IMR-90 (cell line): ENCODE measurements at regions not wholly inside any gene's neighbourhood (a gene's known extent, or its start where the extent isn't known, plus 50 kb on each side); places are given as distances from the start of the nearest gene placed in this dataset.

Experiments used
- ATAC-seq: fragments of 200-7000 bp; cut with Tn5 transposase; 2 replicates; pipeline ENCODE4 v1.9.1; 2020; ENCODE audit warnings: low read depth, mild to moderate bottlenecking, moderate library complexity
- BruUV-seq: library from RNA; stranded (reverse); fragments of 400-500 nt; replicated peaks from 2 replicates; lab custom pipeline; 2021; lab: Mats Ljungman, UMichigan
- CTCF ChIA-PET: fragments of 300-600 bp; formaldehyde crosslinking; extraction: SDS; loops from one replicate; lab custom pipeline; 2021; ENCODE audit warnings: antibody characterized with exemption; lab: Yijun Ruan, JAX
- POLR2A ChIA-PET: fragments of 300-600 bp; sonication (Branson Sonifier 250); formaldehyde crosslinking; loops from one replicate; lab custom pipeline; 2022; ENCODE audit warnings: antibody characterized with exemption; ENCODE audit not compliant: unreplicated experiment; lab: Charles Lee
- DNase-seq: peaks from one replicate; pipeline ENCODE4 v3.0.0; 2013
- H2AFZ ChIP-seq: replicated peaks from 2 replicates; pipeline ENCODE3; 2013; ENCODE audit warnings: low read length, mild to moderate bottlenecking; ENCODE audit not compliant: poor library complexity
- H2AK5ac ChIP-seq: 2 replicates; pipeline ENCODE4 v1.6.1; 2013; ENCODE audit warnings: low read depth, low read length, inconsistent platforms
- H2AK9ac ChIP-seq: replicated peaks from 2 replicates; pipeline ENCODE3; 2013; ENCODE audit warnings: mild to moderate bottlenecking, low read depth, low read length, moderate library complexity; ENCODE audit not compliant: poor library complexity
- H2BK120ac ChIP-seq: 2 replicates; pipeline ENCODE4 v1.6.1; 2013; ENCODE audit warnings: low read depth, low read length, inconsistent platforms
- H2BK15ac ChIP-seq: 3 replicates; pipeline ENCODE4 v1.6.1; 2013; ENCODE audit warnings: low read depth, low read length, inconsistent platforms
- H2BK20ac ChIP-seq: 2 replicates; pipeline ENCODE4 v1.6.1; 2013; ENCODE audit warnings: low read depth, mild to moderate bottlenecking, inconsistent platforms, low read length, moderate library complexity
- H2BK5ac ChIP-seq: 2 replicates; pipeline ENCODE4 v1.6.1; 2013; ENCODE audit warnings: mild to moderate bottlenecking, low read depth, low read length, inconsistent platforms; ENCODE audit not compliant: poor library complexity, severe bottlenecking
- H3K14ac ChIP-seq: replicated peaks from 2 replicates; pipeline ENCODE4 v1.6.1; 2013; ENCODE audit warnings: low read depth, low read length, inconsistent platforms
- H3K18ac ChIP-seq: 2 replicates; pipeline ENCODE4 v1.6.1; 2013; ENCODE audit warnings: low read depth, low read length, control low read depth
- H3K23ac ChIP-seq: 2 replicates; pipeline ENCODE4 v1.6.1; 2013; ENCODE audit warnings: low read depth, low read length, inconsistent platforms
- H3K27ac ChIP-seq: 2 replicates; pipeline ENCODE4 v1.5.1; 2013; ENCODE audit warnings: mild to moderate bottlenecking, control low read depth, low read length; ENCODE audit not compliant: insufficient read depth
- H3K27me3 ChIP-seq: 2 replicates; pipeline ENCODE4 v1.6.1; 2013; ENCODE audit warnings: low read length; ENCODE audit not compliant: control insufficient read depth, insufficient read depth
- H3K36me3 ChIP-seq: 2 replicates; pipeline ENCODE4 v1.6.1; 2013; ENCODE audit warnings: low read length, mixed read lengths; ENCODE audit not compliant: control insufficient read depth, insufficient read depth
- H3K4ac ChIP-seq: 2 replicates; pipeline ENCODE4 v1.6.1; 2013; ENCODE audit warnings: low read depth, low read length, inconsistent platforms
- H3K4me1 ChIP-seq: 2 replicates; pipeline ENCODE4 v1.6.1; 2013; ENCODE audit warnings: low read length, mixed read lengths; ENCODE audit not compliant: control insufficient read depth, insufficient read depth
- H3K4me2 ChIP-seq: 2 replicates; pipeline ENCODE4 v1.6.1; 2013; ENCODE audit warnings: low read depth, mild to moderate bottlenecking, control low read depth, low read length, moderate library complexity
- H3K4me3 ChIP-seq: 2 replicates; pipeline ENCODE4 v1.5.1; 2013; ENCODE audit warnings: low read depth, mild to moderate bottlenecking, control low read depth, low read length, moderate library complexity; ENCODE audit not compliant: insufficient read depth
- H3K56ac ChIP-seq: 2 replicates; pipeline ENCODE4 v1.6.1; 2013; ENCODE audit warnings: low read length, inconsistent platforms; ENCODE audit not compliant: insufficient read depth; ENCODE audit errors: extremely low read depth
- H3K79me1 ChIP-seq, 2 experiments: 2 replicates each; pipeline ENCODE4 v1.6.1; 2013; ENCODE audit warnings: low read length in 2 of 2, inconsistent platforms in 1 of 2, low read depth in 1 of 2
- H3K9ac ChIP-seq: 2 replicates; pipeline ENCODE4 v1.6.1; 2013; ENCODE audit warnings: low read depth, low read length, control low read depth
- H3K9me1 ChIP-seq: 2 replicates; pipeline ENCODE4 v1.6.1; 2013; ENCODE audit warnings: low read length, inconsistent platforms; ENCODE audit not compliant: insufficient read depth
- H3K9me3 ChIP-seq: 2 replicates; pipeline ENCODE4 v1.6.1; 2013; ENCODE audit warnings: low read length; ENCODE audit not compliant: control insufficient read depth, insufficient read depth
- H4K20me1 ChIP-seq: 2 replicates; pipeline ENCODE4 v1.6.1; 2013; ENCODE audit warnings: low read length, inconsistent platforms; ENCODE audit not compliant: insufficient read depth
- H4K5ac ChIP-seq: 2 replicates; pipeline ENCODE4 v1.6.1; 2013; ENCODE audit warnings: mild to moderate bottlenecking, low read depth, low read length, control low read depth
- H4K8ac ChIP-seq, 2 experiments: 2 replicates each; pipeline ENCODE4 v1.6.1; 2013; ENCODE audit warnings: low read depth in 2 of 2, low read length in 2 of 2, control low read depth in 1 of 2, inconsistent platforms in 1 of 2
- H4K91ac ChIP-seq: 2 replicates; pipeline ENCODE4 v1.6.1; 2013; ENCODE audit warnings: low read depth, low read length, inconsistent platforms; ENCODE audit not compliant: insufficient read depth
- BHLHE40 ChIP-seq: fragments of 150-350 bp; IDR thresholded peaks from 2 replicates; pipeline ENCODE4 v1.6.1; 2016; ENCODE audit warnings: mild to moderate bottlenecking, low read depth, low read length
- CEBPB ChIP-seq: IDR thresholded peaks from 2 replicates; pipeline ENCODE4 v1.6.1; 2012; ENCODE audit warnings: low read depth, low read length, improper control_type of control experiment
- CHD1 ChIP-seq: IDR thresholded peaks from 2 replicates; pipeline ENCODE4 v1.6.1; 2012; ENCODE audit warnings: low read depth, low read length, improper control_type of control experiment
- FOS ChIP-seq: fragments of 150-350 bp; IDR thresholded peaks from 2 replicates; pipeline ENCODE4 v1.6.1; 2016; ENCODE audit warnings: low read depth, low read length
- MAFK ChIP-seq: IDR thresholded peaks from 2 replicates; pipeline ENCODE4 v1.6.1; 2012; ENCODE audit warnings: low read depth, low read length, improper control_type of control experiment
- MAZ ChIP-seq: IDR thresholded peaks from 2 replicates; pipeline ENCODE4 v1.6.1; 2012; ENCODE audit warnings: low read depth, mild to moderate bottlenecking, low read length, improper control_type of control experiment, moderate library complexity, borderline replicate concordance
- MXI1 ChIP-seq: IDR thresholded peaks from 2 replicates; pipeline ENCODE4 v1.6.1; 2012; ENCODE audit warnings: low read depth, mild to moderate bottlenecking, low read length, moderate library complexity, borderline replicate concordance
- NFE2L2 ChIP-seq: fragments of 150-350 bp; IDR thresholded peaks from 2 replicates; pipeline ENCODE4 v1.6.1; 2016; ENCODE audit warnings: low read depth, mild to moderate bottlenecking, low read length
- POLR2A ChIP-seq: IDR thresholded peaks from 2 replicates; pipeline ENCODE4 v1.6.1; 2012; ENCODE audit warnings: mild to moderate bottlenecking, low read depth, low read length
- RAD21 ChIP-seq: IDR thresholded peaks from 2 replicates; pipeline ENCODE4 v1.6.1; 2012; ENCODE audit warnings: low read length, improper control_type of control experiment
- RCOR1 ChIP-seq: IDR thresholded peaks from 2 replicates; pipeline ENCODE4 v1.6.1; 2012; ENCODE audit warnings: mild to moderate bottlenecking, low read length, improper control_type of control experiment; ENCODE audit not compliant: insufficient replicate concordance
- RFX5 ChIP-seq: IDR thresholded peaks from 2 replicates; pipeline ENCODE4 v1.8.0; 2012; ENCODE audit warnings: low read depth, mild to moderate bottlenecking, low read length, moderate library complexity
- SMC3 ChIP-seq: fragments of 150-350 bp; IDR thresholded peaks from 2 replicates; pipeline ENCODE4 v1.6.1; 2016; ENCODE audit warnings: low read depth, mild to moderate bottlenecking, antibody characterized with exemption, low read length, moderate library complexity
- WGBS, 2 experiments: methylation state at CpG; one replicate each; pipeline versions ENCODE4 v1.1.5 to v1.1.7; 2013; ENCODE audit warnings: missing lambda C conversion rate in 2 of 2; ENCODE audit not compliant: insufficient read length in 1 of 2; ENCODE audit errors: extremely low coverage in 2 of 2; 5-methylcytosine and 5-hydroxymethylcytosine counted together
- dilution Hi-C: fragments of 300-500 bp; cut with HindIII; formaldehyde crosslinking; loops from one replicate; pipeline ENCODE4 v1.14.3; 2018; ENCODE audit warnings: low sequenced_read_pairs; ENCODE audit not compliant: unreplicated experiment
- in situ Hi-C: fragments of 300-500 bp; cut with MboI; formaldehyde crosslinking; loops from 3 replicates; pipeline ENCODE4 v1.14.3; 2019; ENCODE audit warnings: low sequenced_read_pairs, inconsistent platforms, mixed read lengths
- intact Hi-C: fragments of 100-400 bp; cut with micrococcal nuclease; formaldehyde crosslinking; loops from 2 replicates; pipeline ENCODE4 v1.10.0; 2022
- TF ChIP-seq, protein P1 (sequence below): fragments of 150-350 bp; IDR thresholded peaks from 2 replicates; pipeline ENCODE4 v1.6.1; 2017; ENCODE audit warnings: mild to moderate bottlenecking, antibody characterized with exemption, low read length, low read depth
- TF ChIP-seq, protein P2 (sequence below): fragments of 150-350 bp; IDR thresholded peaks from 2 replicates; pipeline ENCODE4 v1.6.1; 2016; ENCODE audit warnings: low read depth, mild to moderate bottlenecking, low read length, moderate library complexity, borderline replicate concordance
- TF ChIP-seq, protein P3 (sequence below): conservative IDR thresholded peaks from 2 replicates; pipeline ENCODE4 v1.5.1; 2012; ENCODE audit warnings: mild to moderate bottlenecking, low read depth, low read length, improper control_type of control experiment

DNA sequence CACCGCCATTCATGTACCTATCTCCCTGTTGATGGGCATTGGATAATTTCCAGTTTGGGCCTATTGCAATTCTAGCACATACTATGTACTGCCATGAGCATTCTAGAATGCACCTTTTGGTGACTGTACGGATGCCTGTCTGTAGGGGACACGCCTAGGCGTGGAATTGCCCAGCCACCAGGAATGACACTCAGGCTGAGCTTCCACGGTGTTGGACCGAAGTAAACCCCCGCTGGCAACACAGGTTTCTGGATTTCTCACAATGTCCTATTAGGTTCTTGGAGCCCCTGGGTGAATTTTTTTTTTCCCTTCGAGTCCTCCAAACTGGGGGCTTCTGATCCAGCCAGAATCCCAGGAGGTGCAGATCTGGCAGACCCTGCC lies 146.6 kb downstream of the IRF8 start:
- H3K27ac ChIP-seq, result no peak overlapping the region
- H3K4me2 ChIP-seq, result no peak overlapping the region
- H2BK5ac ChIP-seq, result no peak overlapping the region
- in situ Hi-C loops (no loop called here), intact Hi-C loops (no loop called here), dilution Hi-C loops (no loop called here)
- no peak overlapping the region for H4K8ac ChIP-seq
- H3K36me3 ChIP-seq, result no peaks in the 10 kb centered on the region
- ATAC-seq (no peak), DNase-seq (no peak)
- no peak overlapping the region for H3K18ac ChIP-seq
- H3K4me3 ChIP-seq, result no peak overlapping the region
- no peak overlapping the region for H2BK20ac ChIP-seq
- H2AK9ac ChIP-seq, result no peak overlapping the region
- no peak overlapping the region for H2AK5ac ChIP-seq
- H3K9me3 ChIP-seq, result no peaks in the 10 kb centered on the region
- no peaks in the 10 kb centered on the region for H3K79me1 ChIP-seq
- CTCF ChIA-PET, result interaction anchor here (2.0 kb wide), 1 partner anchor 27 kb away, joined by 4 read pairs; no protein-coding TSS in a partner anchor
- POLR2A ChIA-PET, result no interaction called here
- no peak overlapping the region for H3K4ac ChIP-seq
- no peaks in the 10 kb centered on the region for H4K20me1 ChIP-seq
- no peak overlapping the region for H3K14ac ChIP-seq
- no peak overlapping the region for H2BK15ac ChIP-seq
- peaks cover 64% of the 10 kb centered on the region for H3K27me3 ChIP-seq
- H2BK120ac ChIP-seq, result no peak overlapping the region
- WGBS, 2 experiments, result 93% methylated on average over 6 of the region's 8 CpGs; no CpG with 5 or more reads in 1 of the 2 experiments
- H3K9me1 ChIP-seq, result no peaks in the 10 kb centered on the region; the same call in 1 of the 2 replicates
- BruUV-seq, result no TSS peak
- no peaks in the 10 kb centered on the region; the same call in 1 of the 2 replicates for H3K4me1 ChIP-seq
- H3K9ac ChIP-seq, result no peak overlapping the region
- H4K91ac ChIP-seq, result no peak overlapping the region
- no peak overlapping the region for H2AFZ ChIP-seq
- no peak for TF ChIP-seq RCOR1
- TF ChIP-seq NFE2L2, result no peak
- no peak for TF ChIP-seq RAD21
- TF ChIP-seq BHLHE40, result no peak
- no peak for TF ChIP-seq FOS
- TF ChIP-seq, protein P1, sequence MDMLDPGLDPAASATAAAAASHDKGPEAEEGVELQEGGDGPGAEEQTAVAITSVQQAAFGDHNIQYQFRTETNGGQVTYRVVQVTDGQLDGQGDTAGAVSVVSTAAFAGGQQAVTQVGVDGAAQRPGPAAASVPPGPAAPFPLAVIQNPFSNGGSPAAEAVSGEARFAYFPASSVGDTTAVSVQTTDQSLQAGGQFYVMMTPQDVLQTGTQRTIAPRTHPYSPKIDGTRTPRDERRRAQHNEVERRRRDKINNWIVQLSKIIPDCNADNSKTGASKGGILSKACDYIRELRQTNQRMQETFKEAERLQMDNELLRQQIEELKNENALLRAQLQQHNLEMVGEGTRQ, result no peak
- no peak for TF ChIP-seq MAZ
- no peak for TF ChIP-seq POLR2A
- no peak for TF ChIP-seq MXI1
- TF ChIP-seq, protein P2, sequence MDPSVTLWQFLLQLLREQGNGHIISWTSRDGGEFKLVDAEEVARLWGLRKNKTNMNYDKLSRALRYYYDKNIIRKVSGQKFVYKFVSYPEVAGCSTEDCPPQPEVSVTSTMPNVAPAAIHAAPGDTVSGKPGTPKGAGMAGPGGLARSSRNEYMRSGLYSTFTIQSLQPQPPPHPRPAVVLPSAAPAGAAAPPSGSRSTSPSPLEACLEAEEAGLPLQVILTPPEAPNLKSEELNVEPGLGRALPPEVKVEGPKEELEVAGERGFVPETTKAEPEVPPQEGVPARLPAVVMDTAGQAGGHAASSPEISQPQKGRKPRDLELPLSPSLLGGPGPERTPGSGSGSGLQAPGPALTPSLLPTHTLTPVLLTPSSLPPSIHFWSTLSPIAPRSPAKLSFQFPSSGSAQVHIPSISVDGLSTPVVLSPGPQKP, result no peak
- no peak for TF ChIP-seq CHD1
- TF ChIP-seq CEBPB, result no peak
- no peak for TF ChIP-seq RFX5
- TF ChIP-seq SMC3, result no peak
- TF ChIP-seq, protein P3, sequence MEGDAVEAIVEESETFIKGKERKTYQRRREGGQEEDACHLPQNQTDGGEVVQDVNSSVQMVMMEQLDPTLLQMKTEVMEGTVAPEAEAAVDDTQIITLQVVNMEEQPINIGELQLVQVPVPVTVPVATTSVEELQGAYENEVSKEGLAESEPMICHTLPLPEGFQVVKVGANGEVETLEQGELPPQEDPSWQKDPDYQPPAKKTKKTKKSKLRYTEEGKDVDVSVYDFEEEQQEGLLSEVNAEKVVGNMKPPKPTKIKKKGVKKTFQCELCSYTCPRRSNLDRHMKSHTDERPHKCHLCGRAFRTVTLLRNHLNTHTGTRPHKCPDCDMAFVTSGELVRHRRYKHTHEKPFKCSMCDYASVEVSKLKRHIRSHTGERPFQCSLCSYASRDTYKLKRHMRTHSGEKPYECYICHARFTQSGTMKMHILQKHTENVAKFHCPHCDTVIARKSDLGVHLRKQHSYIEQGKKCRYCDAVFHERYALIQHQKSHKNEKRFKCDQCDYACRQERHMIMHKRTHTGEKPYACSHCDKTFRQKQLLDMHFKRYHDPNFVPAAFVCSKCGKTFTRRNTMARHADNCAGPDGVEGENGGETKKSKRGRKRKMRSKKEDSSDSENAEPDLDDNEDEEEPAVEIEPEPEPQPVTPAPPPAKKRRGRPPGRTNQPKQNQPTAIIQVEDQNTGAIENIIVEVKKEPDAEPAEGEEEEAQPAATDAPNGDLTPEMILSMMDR, result no peak
- TF ChIP-seq MAFK, result no peak
- H4K5ac ChIP-seq, result no peak overlapping the region
- H3K56ac ChIP-seq, result no peak overlapping the region
- H3K23ac ChIP-seq, result no peak overlapping the region
